Fibroblast of skin of right quadriceps (primary cell): ENCODE measurements at regions not wholly inside any gene's neighbourhood (a gene's known extent, or its start where the extent isn't known, plus 50 kb on each side); places are given as distances from the start of the nearest gene placed in this dataset.

Source experiments
- DNase-seq: peaks from one replicate; pipeline ENCODE4 v3.0.0-alpha.2; 2013

GRCh38 chr17:14873996-14874395 is 391.1 kb downstream of the PMP22 start:
- DNase-seq = no peak

GRCh38 chr17:14873540-14873939 is 391.6 kb downstream of the PMP22 start:
- no peak for DNase-seq

- DNase-seq = peak; percentile 54
Measured at GRCh38 chr17:14871921-14872320, 393.2 kb downstream of the PMP22 start.

GRCh38 chr17:14866266-14866665 is 398.9 kb downstream of the PMP22 start:
- peak; percentile 42 for DNase-seq

GRCh38 chr17:14864127-14864526 is 401.0 kb downstream of the PMP22 start:
- no peak for DNase-seq

GRCh38 chr17:14859542-14859941 is 405.6 kb downstream of the PMP22 start:
- peak; percentile 76 for DNase-seq

GRCh38 chr17:14856176-14856575 is 408.9 kb downstream of the PMP22 start:
- no peak for DNase-seq

GRCh38 chr17:14854691-14855090 is 410.4 kb downstream of the PMP22 start:
- no peak for DNase-seq

- DNase-seq = peak; percentile 56
Measured at GRCh38 chr17:14845591-14846281, 419.4 kb downstream of the PMP22 start.

GRCh38 chr17:14843086-14843795 is 421.9 kb downstream of the PMP22 start:
- DNase-seq = peak; percentile 34

GRCh38 chr17:14840616-14841231 is 424.4 kb downstream of the PMP22 start:
- DNase-seq = peak; percentile 95

GRCh38 chr17:14838567-14838966 is 426.6 kb downstream of the PMP22 start:
- no peak for DNase-seq

- peak; percentile 92 for DNase-seq
Measured at GRCh38 chr17:14833201-14833785, 431.8 kb downstream of the PMP22 start.

GRCh38 chr17:14831491-14831890 is 433.6 kb downstream of the PMP22 start:
- DNase-seq = no peak

- no peak for DNase-seq
Measured at GRCh38 chr17:14827396-14827919, 437.7 kb downstream of the PMP22 start.

GRCh38 chr17:14826358-14826757 is 438.8 kb downstream of the PMP22 start:
- DNase-seq = no peak

GRCh38 chr17:14818469-14818868 is 446.7 kb downstream of the PMP22 start:
- DNase-seq = no peak

GRCh38 chr17:14815079-14815478 is 450.0 kb downstream of the PMP22 start:
- DNase-seq = no peak

GRCh38 chr17:14813649-14814370 is 451.3 kb downstream of the PMP22 start:
- no peak for DNase-seq

- DNase-seq = no peak
Measured at GRCh38 chr17:14808425-14808824, 456.7 kb downstream of the PMP22 start.

- peak; percentile 43 for DNase-seq
Measured at GRCh38 chr17:14805348-14805747, 459.8 kb downstream of the PMP22 start.

- DNase-seq = peak; percentile 51
Measured at GRCh38 chr17:14803826-14804225, 461.3 kb downstream of the PMP22 start.

GRCh38 chr17:14797801-14798200 is 467.3 kb downstream of the PMP22 start:
- DNase-seq = no peak
